ENCODE measurements at regions not wholly inside any gene's neighbourhood (a gene's known extent, or its start where the extent isn't known, plus 50 kb on each side); places are given as distances from the start of the nearest gene placed in this dataset.

DNA sequence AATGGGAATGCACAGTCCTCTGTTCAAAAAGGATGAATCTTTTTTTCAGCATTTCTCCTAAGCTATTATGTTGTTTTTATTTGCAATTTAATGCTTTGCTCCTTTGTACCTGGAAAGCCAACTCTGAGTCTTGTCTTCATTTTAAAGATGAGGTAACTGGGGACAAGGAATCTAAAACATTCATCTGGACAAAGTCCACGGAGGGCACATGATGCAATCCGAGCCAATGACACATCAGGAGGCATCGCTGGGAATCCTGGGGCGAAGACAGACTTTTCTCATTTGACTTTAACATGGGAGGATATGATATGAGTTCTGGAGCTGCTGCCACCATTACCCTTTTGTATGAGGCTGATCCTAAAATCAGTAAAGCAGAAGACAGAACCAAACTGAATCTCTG lies 116.5 kb upstream of the REG3G start:
- ATAC-seq (no peak), FAIRE-seq (no peak), DNase-seq (ENCODE audit: low spot score) (peak; percentile 9)
- no peak overlapping the region for H3K4me3 ChIP-seq (replicated peaks in 1 of 3; ENCODE audit: insufficient read depth in 1 of 3, low read depth in 2 of 3, low read length in 3 of 3)
- ChIA-PET POLR2A (no interaction called here), CTCF (ENCODE audit: low intra/inter-chr PET ratio, low total read pairs) (no interaction called here)
- H2AFZ ChIP-seq (ENCODE audit: low read length) = no peak overlapping the region
- H3K9me3 ChIP-seq (ENCODE audit: low read length) = no peaks in the 10 kb centered on the region
- TF ChIP-seq FOSL2 (CRISPR knock-in tag; IDR thresholded peaks at IDR 0.05) = peak; percentile 67
- TF ChIP-seq NFYC (CRISPR knock-in tag; IDR thresholded peaks at IDR 0.05) = 0 out of 2 replicates have a peak, but pooled peaks have one; percentile 35
- TF ChIP-seq CEBPB (IDR thresholded peaks at IDR 0.05; ENCODE audit: borderline replicate concordance, low read depth, low read length) = peak; percentile 78
- TF ChIP-seq CEBPG (CRISPR knock-in tag; IDR thresholded peaks at IDR 0.05) = peak; percentile 56
- TF ChIP-seq ATF4 (CRISPR knock-in tag; IDR thresholded peaks at IDR 0.05) = peak in 1 of 2 experiments; percentile 90; a peak in 2 of 4 replicates
- no peak for TF ChIP-seq ZNF441 (CRISPR knock-in tag; IDR thresholded peaks at IDR 0.05; ENCODE audit: borderline replicate concordance)
- no peak for TF ChIP-seq TSC22D2 (CRISPR knock-in tag; IDR thresholded peaks at IDR 0.05; ENCODE audit: borderline replicate concordance)
- TF ChIP-seq ZNF644 (CRISPR knock-in tag; IDR thresholded peaks at IDR 0.05; ENCODE audit: low read depth) = 0 out of 2 replicates have a peak, but pooled peaks have one; percentile 31
- no peak for TF ChIP-seq ZNF543 (CRISPR knock-in tag; IDR thresholded peaks at IDR 0.05)
- TF ChIP-seq HNF4A (CRISPR knock-in tag; IDR thresholded peaks at IDR 0.05) = peak; percentile 52
- intact Hi-C loops (cut with micrococcal nuclease; ENCODE audit: unreplicated experiment) = no loop called here
- no peaks in the 10 kb centered on the region for H3K79me2 ChIP-seq (ENCODE audit: insufficient read depth, low read length)
- 2% methylated on average over 4 of the region's 4 CpGs for WGBS (ENCODE audit: low lambda C conversion rate)
- no peak overlapping the region for H3K9ac ChIP-seq (ENCODE audit: insufficient read depth, low read depth, low read length)
- H4K20me1 ChIP-seq (ENCODE audit: insufficient read depth, low read length) = no peaks in the 10 kb centered on the region
- no peak overlapping the region for H3K4me2 ChIP-seq (ENCODE audit: low read depth, low read length)
- H3K27me3 ChIP-seq (ENCODE audit: control insufficient read depth in 1 of 2, insufficient read depth in 2 of 2, low read length in 2 of 2) = no peaks in the 10 kb centered on the region; a peak in 1 of 5 replicates
- no peaks in the 10 kb centered on the region for H3K4me1 ChIP-seq (ENCODE audit: insufficient read depth, low read length)
- H3K27ac ChIP-seq (ENCODE audit: extremely low read length, insufficient read depth, low read length) = no peak overlapping the region
- no peaks in the 10 kb centered on the region for H3K36me3 ChIP-seq (replicated peaks in 1 of 2; ENCODE audit: control insufficient read depth in 1 of 2, insufficient read depth in 2 of 2, low read length in 2 of 2)
- no TSS peak for BruUV-seq (replicated peaks)
- in situ Hi-C loops (cut with HindIII; ENCODE audit: extremely low pct_ligation_motif_present, low pct_unique_long_range_greater_than_20kb) = no loop called here

DNA sequence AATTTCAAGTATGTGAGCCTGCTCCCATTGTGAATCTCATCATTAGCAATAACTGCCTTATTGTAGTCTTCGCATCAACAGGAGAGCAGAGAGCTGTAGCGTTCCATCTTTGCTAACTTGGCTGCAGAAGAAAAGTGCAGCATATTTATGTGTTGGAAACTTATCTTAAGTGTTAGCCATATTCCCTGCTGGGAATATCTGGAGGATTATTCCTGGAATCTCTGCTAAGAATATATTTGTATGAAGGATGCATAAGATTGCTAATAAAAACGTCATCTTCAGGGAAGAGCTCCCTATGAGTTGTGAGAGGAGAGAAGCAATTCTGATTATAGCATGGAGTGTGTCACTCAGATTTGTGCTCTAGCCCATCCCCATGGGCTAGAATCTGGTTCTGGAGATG lies 115.1 kb upstream of the REG3G start:
- Histone ChIP-seq H3K4me3 (replicated peaks in 1 of 3; ENCODE audit: insufficient read depth in 1 of 3, low read depth in 2 of 3, low read length in 3 of 3) (no peak overlapping the region), H3K9ac (ENCODE audit: insufficient read depth, low read depth, low read length) (no peak overlapping the region), H3K79me2 (ENCODE audit: insufficient read depth, low read length) (no peaks in the 10 kb centered on the region), H3K4me1 (ENCODE audit: insufficient read depth, low read length) (no peaks in the 10 kb centered on the region), H3K36me3 (replicated peaks in 1 of 2; ENCODE audit: control insufficient read depth in 1 of 2, insufficient read depth in 2 of 2, low read length in 2 of 2) (no peaks in the 10 kb centered on the region), H3K27ac (ENCODE audit: extremely low read length, insufficient read depth, low read length) (no peak overlapping the region), H3K9me3 (ENCODE audit: low read length) (no peaks in the 10 kb centered on the region), H3K4me2 (ENCODE audit: low read depth, low read length) (no peak overlapping the region), H3K27me3 (ENCODE audit: control insufficient read depth in 1 of 2, insufficient read depth in 2 of 2, low read length in 2 of 2) (no peaks in the 10 kb centered on the region; a peak in 1 of 5 replicates), H4K20me1 (ENCODE audit: insufficient read depth, low read length) (no peaks in the 10 kb centered on the region), H2AFZ (ENCODE audit: low read length) (no peak overlapping the region)
- DNase-seq (ENCODE audit: low spot score) = no peak
- 8% methylated on average over 3 of the region's 3 CpGs for WGBS (ENCODE audit: low lambda C conversion rate)
- in situ Hi-C loops (cut with HindIII; ENCODE audit: extremely low pct_ligation_motif_present, low pct_unique_long_range_greater_than_20kb) = no loop called here
- ATAC-seq = no peak
- POLR2A ChIA-PET = no interaction called here
- CTCF ChIA-PET (ENCODE audit: low intra/inter-chr PET ratio, low total read pairs) = no interaction called here
- no peak for FAIRE-seq
- no TSS peak for BruUV-seq (replicated peaks)
- intact Hi-C loops (cut with micrococcal nuclease; ENCODE audit: unreplicated experiment) = no loop called here
- TF ChIP-seq ZNF224 (CRISPR knock-in tag; IDR thresholded peaks at IDR 0.05) (no peak), ZBTB3 (CRISPR knock-in tag; IDR thresholded peaks at IDR 0.05; ENCODE audit: borderline replicate concordance, low read depth) (no peak), ZNF703 (CRISPR knock-in tag; IDR thresholded peaks at IDR 0.05; ENCODE audit: borderline replicate concordance) (no peak), E2F5 (CRISPR knock-in tag; conservative IDR thresholded peaks at IDR 0.05) (no peak), MBNL3 (CRISPR knock-in tag; conservative IDR thresholded peaks at IDR 0.05) (no peak), RFXAP (CRISPR knock-in tag; IDR thresholded peaks at IDR 0.05; ENCODE audit: borderline replicate concordance) (no peak), ZNF7 (CRISPR knock-in tag; IDR thresholded peaks at IDR 0.05) (no peak)

All from HepG2 (cell line).